Natural killer cell (primary cell): ENCODE measurements at regions not wholly inside any gene's neighbourhood (a gene's known extent, or its start where the extent isn't known, plus 50 kb on each side); places are given as distances from the start of the nearest gene placed in this dataset.
"Not testable (repeated sequence)": the region's sequence is repeated elsewhere in the genome, so short reads cannot be mapped to it uniquely, and the experiment has no call there.

ENCODE experiments used
- ATAC-seq, 3 donors: fragments of 150-1000 bp in 2 of 3; fragments of 200-7000 bp in 1 of 3; cut with Tn5 transposase; 1 replicate in 1 of 3; 2 replicates in 2 of 3; pipeline ENCODE4 v1.10.0; 2021; ENCODE audit warnings: mild to moderate bottlenecking in 2 of 3, moderate library complexity in 2 of 3
- DNase-seq, 2 donors: peaks; one replicate each; pipeline versions ENCODE4 v3.0.0 to v3.0.0-alpha.2; 2013 to 2021; ENCODE audit warnings: mixed read lengths in 1 of 2
- H3K27ac ChIP-seq: one replicate; pipeline ENCODE4 v1.5.1; 2013; ENCODE audit warnings: mild to moderate bottlenecking, low read length
- H3K27me3 ChIP-seq: one replicate; pipeline ENCODE4 v1.6.1; 2013; ENCODE audit warnings: low read length; ENCODE audit not compliant: control insufficient read depth, insufficient read depth
- H3K36me3 ChIP-seq: one replicate; pipeline ENCODE4 v1.6.1; 2013; ENCODE audit warnings: low read length; ENCODE audit not compliant: control insufficient read depth, insufficient read depth
- H3K4me1 ChIP-seq: one replicate; pipeline ENCODE4 v1.6.1; 2013; ENCODE audit warnings: low read length; ENCODE audit not compliant: control insufficient read depth, insufficient read depth
- H3K4me3 ChIP-seq: one replicate; pipeline ENCODE4 v1.5.1; 2013; ENCODE audit warnings: low read length
- H3K9me3 ChIP-seq: one replicate; pipeline ENCODE4 v1.6.1; 2013; ENCODE audit warnings: low read length; ENCODE audit not compliant: control insufficient read depth, insufficient read depth
- H3K27ac Mint-ChIP-seq, 2 donors: one replicate each; pipeline ENCODE4 v1.8.0; 2022; ENCODE audit warnings: mild to moderate bottlenecking in 2 of 2, mixed read lengths in 2 of 2, moderate library complexity in 1 of 2
- H3K27me3 Mint-ChIP-seq, 2 donors: one replicate each; pipeline ENCODE4 v1.8.0; 2022; ENCODE audit warnings: low read depth in 2 of 2, mixed read lengths in 2 of 2
- H3K36me3 Mint-ChIP-seq: one replicate; pipeline ENCODE4 v1.8.0; 2022; ENCODE audit warnings: mixed read lengths
- H3K4me1 Mint-ChIP-seq, 2 donors: one replicate each; pipeline ENCODE4 v1.8.0; 2022; ENCODE audit warnings: mixed read lengths in 2 of 2
- H3K4me3 Mint-ChIP-seq: one replicate; pipeline ENCODE4 v1.8.0; 2022; ENCODE audit warnings: mild to moderate bottlenecking, moderate library complexity, mixed read lengths
- H3K9me3 Mint-ChIP-seq, 2 donors: one replicate each; pipeline ENCODE4 v1.8.0; 2022; ENCODE audit warnings: mixed read lengths in 2 of 2
- WGBS: methylation state at CpG from one replicate; pipeline ENCODE4 v1.1.7; 2013; ENCODE audit warnings: missing lambda C conversion rate; ENCODE audit not compliant: insufficient coverage; 5-methylcytosine and 5-hydroxymethylcytosine counted together
- intact Hi-C: fragments of 100-400 bp; cut with micrococcal nuclease; formaldehyde crosslinking; loops from one replicate; pipeline ENCODE4 v1.14.2; 2022
- TF ChIP-seq, protein P1 (sequence below): fragments of 200-600 bp; IDR thresholded peaks from one replicate; pipeline ENCODE4 v1.8.0; 2022; ENCODE audit warnings: antibody characterized with exemption

DNA sequence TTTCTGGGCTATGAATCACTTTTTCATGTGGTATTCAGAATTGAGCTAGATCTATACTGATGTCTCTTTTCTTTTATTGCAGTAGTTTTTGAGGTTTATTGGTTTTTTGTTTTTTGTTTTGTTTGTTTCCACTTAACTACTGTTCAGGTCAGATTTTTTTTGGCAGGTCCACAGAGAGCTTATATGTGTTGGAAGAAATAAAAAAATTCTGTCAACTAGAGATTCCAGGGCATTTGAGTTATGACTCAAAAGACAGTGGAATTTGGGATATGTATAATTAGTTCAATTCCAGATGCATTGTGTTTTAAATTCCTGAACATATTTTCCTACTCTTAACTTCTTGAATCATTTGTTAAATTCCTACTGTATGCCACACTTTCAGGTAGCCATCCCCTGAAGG lies 727.2 kb downstream of the SI start:
- Mint-ChIP-seq H3K27me3 (no peaks in the 10 kb centered on the region), H3K27ac (no peak overlapping the region), H3K9me3 (peaks cover 8 to 14% of the 10 kb centered on the region in 2 donors), H3K4me3 (no peak overlapping the region), H3K36me3 (no peaks in the 10 kb centered on the region), H3K4me1 (no peaks in the 10 kb centered on the region)
- Histone ChIP-seq H3K9me3 (no peaks in the 10 kb centered on the region), H3K36me3 (no peaks in the 10 kb centered on the region), H3K4me1 (no peaks in the 10 kb centered on the region), H3K27me3 (no peaks in the 10 kb centered on the region), H3K4me3 (no peak overlapping the region), H3K27ac (no peak overlapping the region)
- DNase-seq = no peak
- no peak for ATAC-seq
- TF ChIP-seq, protein P1, sequence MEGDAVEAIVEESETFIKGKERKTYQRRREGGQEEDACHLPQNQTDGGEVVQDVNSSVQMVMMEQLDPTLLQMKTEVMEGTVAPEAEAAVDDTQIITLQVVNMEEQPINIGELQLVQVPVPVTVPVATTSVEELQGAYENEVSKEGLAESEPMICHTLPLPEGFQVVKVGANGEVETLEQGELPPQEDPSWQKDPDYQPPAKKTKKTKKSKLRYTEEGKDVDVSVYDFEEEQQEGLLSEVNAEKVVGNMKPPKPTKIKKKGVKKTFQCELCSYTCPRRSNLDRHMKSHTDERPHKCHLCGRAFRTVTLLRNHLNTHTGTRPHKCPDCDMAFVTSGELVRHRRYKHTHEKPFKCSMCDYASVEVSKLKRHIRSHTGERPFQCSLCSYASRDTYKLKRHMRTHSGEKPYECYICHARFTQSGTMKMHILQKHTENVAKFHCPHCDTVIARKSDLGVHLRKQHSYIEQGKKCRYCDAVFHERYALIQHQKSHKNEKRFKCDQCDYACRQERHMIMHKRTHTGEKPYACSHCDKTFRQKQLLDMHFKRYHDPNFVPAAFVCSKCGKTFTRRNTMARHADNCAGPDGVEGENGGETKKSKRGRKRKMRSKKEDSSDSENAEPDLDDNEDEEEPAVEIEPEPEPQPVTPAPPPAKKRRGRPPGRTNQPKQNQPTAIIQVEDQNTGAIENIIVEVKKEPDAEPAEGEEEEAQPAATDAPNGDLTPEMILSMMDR = no peak
- intact Hi-C loops = no loop called here

- H3K36me3 Mint-ChIP-seq, H3K27me3 Mint-ChIP-seq, H3K27ac Mint-ChIP-seq, H3K4me1 Mint-ChIP-seq, H3K4me3 Mint-ChIP-seq, intact Hi-C loops, H3K4me1 ChIP-seq, H3K4me3 ChIP-seq, H3K27me3 ChIP-seq, H3K36me3 ChIP-seq, DNase-seq, H3K27ac ChIP-seq, ATAC-seq: not testable (repeated sequence)
- H3K9me3 ChIP-seq = peaks cover 15% of the 10 kb centered on the region
- peaks cover 12 to 24% of the 10 kb centered on the region in 2 donors for H3K9me3 Mint-ChIP-seq
- whole genome bisulfite sequencing = 71% methylated on average over 5 of the region's 5 CpGs
These were observed 736.1 kb downstream of the SI start for GRCh38 chr3:164342206-164342605.

DNA sequence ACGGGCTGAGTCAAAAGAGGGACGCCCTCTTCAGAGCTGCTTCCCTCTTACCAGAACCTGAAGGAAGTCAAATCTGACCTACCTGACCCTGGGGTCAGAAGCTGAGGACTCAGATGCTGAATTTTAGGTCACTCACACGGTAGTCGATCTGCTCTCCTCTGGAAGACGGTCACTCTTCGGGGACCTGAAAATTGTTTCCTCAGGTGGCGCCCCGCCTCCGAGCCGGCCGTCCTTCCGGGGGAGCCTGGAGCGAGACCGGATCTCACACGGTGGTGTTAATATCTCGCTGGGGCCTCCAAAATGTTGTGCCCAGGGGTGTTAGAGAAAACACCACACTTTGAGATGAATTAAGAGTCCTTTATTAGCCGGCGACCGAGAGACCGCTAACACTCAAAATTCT lies 737.2 kb downstream of the SI start:
- no peak for DNase-seq
- no peak overlapping the region for H3K27ac ChIP-seq
- no peaks in the 10 kb centered on the region for H3K27me3 ChIP-seq
- H3K9me3 ChIP-seq = peaks cover 15% of the 10 kb centered on the region
- intact Hi-C loops = no loop called here
- Mint-ChIP-seq H3K4me1 (no peaks in the 10 kb centered on the region), H3K4me3 (no peak overlapping the region), H3K9me3 (peaks cover 7 to 17% of the 10 kb centered on the region in 2 donors), H3K27me3 (no peaks in the 10 kb centered on the region), H3K27ac (no peak overlapping the region), H3K36me3 (peaks cover 4% of the 10 kb centered on the region)
- no peaks in the 10 kb centered on the region for H3K36me3 ChIP-seq
- ATAC-seq = no peak
- TF ChIP-seq, protein P1 = no peak
- no peak overlapping the region for H3K4me3 ChIP-seq
- H3K4me1 ChIP-seq = no peaks in the 10 kb centered on the region
- 93% methylated on average over 20 of the region's 20 CpGs for WGBS

- DNase-seq (no peak), ATAC-seq (no peak)
- no peak overlapping the region for H3K4me3 ChIP-seq
- no peak overlapping the region for H3K27ac ChIP-seq
- H3K4me1 ChIP-seq = no peaks in the 10 kb centered on the region
- H3K36me3 ChIP-seq = no peaks in the 10 kb centered on the region
- Mint-ChIP-seq H3K27ac (no peak overlapping the region), H3K9me3 (peaks cover 8 to 12% of the 10 kb centered on the region in 2 donors), H3K27me3 (no peaks in the 10 kb centered on the region), H3K36me3 (peaks cover 8% of the 10 kb centered on the region), H3K4me3 (no peak overlapping the region), H3K4me1 (no peaks in the 10 kb centered on the region)
- no peaks in the 10 kb centered on the region for H3K27me3 ChIP-seq
- 89% methylated on average over 8 of the region's 8 CpGs for WGBS
- intact Hi-C loops = no loop called here
- TF ChIP-seq, protein P1 = no peak
- H3K9me3 ChIP-seq = peaks cover 15% of the 10 kb centered on the region
These were observed 738.0 kb downstream of the SI start for GRCh38 chr3:164340273-164340672.
